BJ (cell line): ENCODE measurements at regions not wholly inside any gene's neighbourhood (a gene's known extent, or its start where the extent isn't known, plus 50 kb on each side); places are given as distances from the start of the nearest gene placed in this dataset.

Experiments
- CTCF ChIA-PET: fragments of 350-600 bp; formaldehyde crosslinking; extraction: SDS; loops from one replicate; lab custom pipeline; 2021; ENCODE audit warnings: antibody characterized with exemption, inconsistent platforms; lab: Yijun Ruan, JAX
- POLR2A ChIA-PET: fragments of 300-600 bp; sonication (Branson Sonifier 250); formaldehyde crosslinking; extraction: SDS; loops from one replicate; lab custom pipeline; 2021; ENCODE audit warnings: antibody characterized with exemption; lab: Charles Lee
- DNase-seq: peaks from one replicate; pipeline ENCODE4 v3.0.0-alpha.2; 2011; ENCODE audit warnings: low read depth
- H3K27me3 ChIP-seq: 2 replicates; pipeline ENCODE4 v1.6.0; 2011; ENCODE audit warnings: low read length; ENCODE audit not compliant: control insufficient read depth, insufficient read depth
- H3K36me3 ChIP-seq: 2 replicates; pipeline ENCODE4 v1.5.1; 2011; ENCODE audit warnings: low read length; ENCODE audit not compliant: control insufficient read depth, insufficient read depth
- H3K4me3 ChIP-seq: 2 replicates; pipeline ENCODE4 v1.5.1; 2011; ENCODE audit warnings: low read depth, mild to moderate bottlenecking, control low read depth, low read length
- CTCF ChIP-seq: IDR thresholded peaks from 2 replicates; pipeline ENCODE4 v1.5.1; 2011; ENCODE audit warnings: low read depth, mild to moderate bottlenecking, control low read depth, inconsistent platforms, low read length, moderate library complexity; ENCODE audit not compliant: insufficient read depth

GRCh38 chr2:100214265-100214971 lies 72.0 kb upstream of the AFF3 start:
- ChIA-PET POLR2A (no interaction called here), CTCF (interaction anchor here (0.8 to 0.9 kb wide), 2 partner anchors 27 to 46 kb away, joined by 3 read pairs; no protein-coding TSS in a partner anchor)
- no peaks in the 10 kb centered on the region for H3K36me3 ChIP-seq
- TF ChIP-seq CTCF = no peak
- DNase-seq = no peak
- H3K4me3 ChIP-seq = no peak overlapping the region
- H3K27me3 ChIP-seq = no peaks in the 10 kb centered on the region

- POLR2A ChIA-PET = no interaction called here
- no peak for TF ChIP-seq CTCF
- DNase-seq = no peak
- H3K36me3 ChIP-seq = no peaks in the 10 kb centered on the region
- H3K27me3 ChIP-seq = no peaks in the 10 kb centered on the region
- CTCF ChIA-PET = interaction anchor here (0.9 kb wide), 1 partner anchor 28 kb away, joined by 3 read pairs; no protein-coding TSS in a partner anchor
- no peak overlapping the region for H3K4me3 ChIP-seq
Observed at GRCh38 chr2:100213595-100213994, 71.2 kb upstream of the AFF3 start.

GRCh38 chr2:100212850-100213249 lies 70.5 kb upstream of the AFF3 start:
- ChIA-PET CTCF (no interaction called here), POLR2A (no interaction called here)
- no peaks in the 10 kb centered on the region for H3K36me3 ChIP-seq
- TF ChIP-seq CTCF = no peak
- no peak for DNase-seq
- H3K4me3 ChIP-seq = no peak overlapping the region
- H3K27me3 ChIP-seq = no peaks in the 10 kb centered on the region

- Histone ChIP-seq H3K36me3 (no peaks in the 10 kb centered on the region), H3K4me3 (no peak overlapping the region), H3K27me3 (no peaks in the 10 kb centered on the region)
- TF ChIP-seq CTCF = no peak
- no peak for DNase-seq
- POLR2A ChIA-PET = no interaction called here
- CTCF ChIA-PET = interaction anchor here (1.3 kb wide), 1 partner anchor 12 kb away, joined by 3 read pairs; no protein-coding TSS in a partner anchor
Observed at GRCh38 chr2:100211521-100211920, 69.1 kb upstream of the AFF3 start.

GRCh38 chr2:100208141-100208770 lies 65.9 kb upstream of the AFF3 start:
- TF ChIP-seq CTCF = peak; percentile 45
- Histone ChIP-seq H3K4me3 (no peak overlapping the region), H3K27me3 (no peaks in the 10 kb centered on the region; the same call in 1 of the 2 replicates), H3K36me3 (no peaks in the 10 kb centered on the region)
- no peak for DNase-seq
- ChIA-PET POLR2A (no interaction called here), CTCF (interaction anchor here (1.1 to 1.8 kb wide), 6 partner anchors 10 to 493 kb away, joined by 3 to 4 read pairs (median 3); no protein-coding TSS in a partner anchor)
